ENCODE measurements at regions not wholly inside any gene's neighbourhood (a gene's known extent, or its start where the extent isn't known, plus 50 kb on each side); places are given as distances from the start of the nearest gene placed in this dataset.

GRCh38 chr1:177775924-177776323 is 193.9 kb downstream of the SEC16B start:
- no peak for TF ChIP-seq EZH2phosphoT487 (IDR thresholded peaks at IDR 0.05; ENCODE audit: borderline replicate concordance, low read length)
- no peak for TF ChIP-seq CTCF (IDR thresholded peaks at IDR 0.05; ENCODE audit: low read depth, low read length, poor library complexity, severe bottlenecking)

Data from DOHH2 (cell line).